COR-L47 (cell line): ENCODE measurements at regions not wholly inside any gene's neighbourhood (a gene's known extent, or its start where the extent isn't known, plus 50 kb on each side); places are given as distances from the start of the nearest gene placed in this dataset.

Experiments used
- DNase-seq: peaks from one replicate; lab custom pipeline; 2025; lab: John Stamatoyannopoulos, UW

GRCh38 chr5:91438871-91439270 is 55.8 kb upstream of the ARRDC3 start:
- no peak for DNase-seq

GRCh38 chr5:91436241-91436640 is 53.1 kb upstream of the ARRDC3 start:
- no peak for DNase-seq

GRCh38 chr5:91434348-91434747 is 51.2 kb upstream of the ARRDC3 start:
- no peak for DNase-seq

GRCh38 chr5:91433861-91434260 is 50.7 kb upstream of the ARRDC3 start:
- no peak for DNase-seq
